AG04450 (cell line): ENCODE measurements at regions not wholly inside any gene's neighbourhood (a gene's known extent, or its start where the extent isn't known, plus 50 kb on each side); places are given as distances from the start of the nearest gene placed in this dataset.
"Not testable (repeated sequence)": the region's sequence is repeated elsewhere in the genome, so short reads cannot be mapped to it uniquely, and the experiment has no call there.

Source experiments
- CTCF ChIA-PET: fragments of 300-600, 350-600 bp; formaldehyde crosslinking; extraction: SDS; loops from one replicate; lab custom pipeline; 2022; ENCODE audit warnings: antibody characterized with exemption, inconsistent platforms; lab: Charles Lee
- POLR2A ChIA-PET: fragments of 350-600 bp; formaldehyde crosslinking; extraction: SDS; loops from one replicate; lab custom pipeline; 2021; ENCODE audit warnings: antibody characterized with exemption, inconsistent platforms; lab: Yijun Ruan, JAX
- DNase-seq: peaks from one replicate; pipeline ENCODE4 v3.0.0-alpha.2; 2011; ENCODE audit warnings: low read depth, low spot score
- H3K27ac ChIP-seq: one replicate; pipeline ENCODE4 v1.5.1; 2012; ENCODE audit warnings: low read depth, low read length, control low read depth
- H3K27me3 ChIP-seq: one replicate; pipeline ENCODE4 v1.6.0; 2012; ENCODE audit warnings: low read length; ENCODE audit not compliant: control insufficient read depth, insufficient read depth
- H3K4me3 ChIP-seq: 2 replicates; pipeline ENCODE4 v1.5.1; 2011; ENCODE audit warnings: mild to moderate bottlenecking, low read depth, low read length, control low read depth
- H3K9me3 ChIP-seq: 2 replicates; pipeline ENCODE4 v1.5.1; 2012; ENCODE audit warnings: low read length; ENCODE audit not compliant: control insufficient read depth, insufficient read depth
- TF ChIP-seq, protein P1 (sequence below): IDR thresholded peaks from 2 replicates; pipeline ENCODE4 v1.5.1; 2011; ENCODE audit warnings: low read depth, low read length, control low read depth, inconsistent platforms

DNA sequence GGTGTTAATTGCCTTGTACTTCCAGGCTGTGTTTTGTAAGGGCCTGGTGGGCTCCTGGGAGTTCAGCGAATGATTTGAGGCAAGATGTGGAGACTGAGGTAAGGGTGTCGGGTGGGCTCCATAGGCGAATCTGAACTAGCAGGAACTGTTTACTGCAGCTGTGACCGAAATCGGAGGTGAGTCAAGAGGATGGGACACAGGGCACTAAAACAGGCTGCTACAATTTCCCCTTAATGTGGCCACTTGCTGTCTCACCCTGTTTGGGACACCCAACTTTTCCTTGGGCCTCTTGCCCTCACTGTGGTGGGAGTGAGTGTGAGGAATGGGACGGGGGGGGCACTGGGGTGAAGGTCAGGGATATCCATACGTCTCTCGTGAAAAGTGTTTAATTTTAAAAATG, 53.9 kb upstream of the MCUR1 start:
- TF ChIP-seq, protein P1, sequence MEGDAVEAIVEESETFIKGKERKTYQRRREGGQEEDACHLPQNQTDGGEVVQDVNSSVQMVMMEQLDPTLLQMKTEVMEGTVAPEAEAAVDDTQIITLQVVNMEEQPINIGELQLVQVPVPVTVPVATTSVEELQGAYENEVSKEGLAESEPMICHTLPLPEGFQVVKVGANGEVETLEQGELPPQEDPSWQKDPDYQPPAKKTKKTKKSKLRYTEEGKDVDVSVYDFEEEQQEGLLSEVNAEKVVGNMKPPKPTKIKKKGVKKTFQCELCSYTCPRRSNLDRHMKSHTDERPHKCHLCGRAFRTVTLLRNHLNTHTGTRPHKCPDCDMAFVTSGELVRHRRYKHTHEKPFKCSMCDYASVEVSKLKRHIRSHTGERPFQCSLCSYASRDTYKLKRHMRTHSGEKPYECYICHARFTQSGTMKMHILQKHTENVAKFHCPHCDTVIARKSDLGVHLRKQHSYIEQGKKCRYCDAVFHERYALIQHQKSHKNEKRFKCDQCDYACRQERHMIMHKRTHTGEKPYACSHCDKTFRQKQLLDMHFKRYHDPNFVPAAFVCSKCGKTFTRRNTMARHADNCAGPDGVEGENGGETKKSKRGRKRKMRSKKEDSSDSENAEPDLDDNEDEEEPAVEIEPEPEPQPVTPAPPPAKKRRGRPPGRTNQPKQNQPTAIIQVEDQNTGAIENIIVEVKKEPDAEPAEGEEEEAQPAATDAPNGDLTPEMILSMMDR: no peak
- no peak overlapping the region for H3K27ac ChIP-seq
- CTCF ChIA-PET: no interaction called here
- no peak overlapping the region for H3K4me3 ChIP-seq
- no peaks in the 10 kb centered on the region; the same call in 1 of the 2 replicates for H3K9me3 ChIP-seq
- POLR2A ChIA-PET: no interaction called here
- DNase-seq: no peak
- peaks cover 15% of the 10 kb centered on the region for H3K27me3 ChIP-seq

DNA sequence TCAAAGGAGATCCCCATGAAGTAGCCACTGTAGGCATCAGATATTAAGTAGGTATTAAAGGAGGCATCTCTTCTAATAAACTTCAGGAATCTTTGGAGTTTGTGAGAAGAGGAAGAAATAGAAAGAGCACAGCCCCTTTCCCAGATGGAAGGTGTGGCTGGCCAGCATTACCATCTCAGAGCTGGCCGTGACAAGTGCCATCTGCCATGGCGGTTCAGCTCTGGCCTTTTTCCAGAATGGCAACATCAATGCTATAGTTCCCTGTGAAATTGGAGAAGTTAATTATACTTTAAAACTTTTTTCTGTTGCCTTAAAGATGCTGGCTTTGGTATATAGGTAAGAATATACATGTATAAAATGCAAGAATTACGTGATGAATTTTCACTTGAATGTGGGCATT, 51.9 kb upstream of the MCUR1 start:
- peaks cover 15% of the 10 kb centered on the region for H3K27me3 ChIP-seq
- ChIA-PET POLR2A (no interaction called here), CTCF (no interaction called here)
- TF ChIP-seq, protein P1: no peak
- H3K4me3 ChIP-seq: no peak overlapping the region
- no peak for DNase-seq
- no peaks in the 10 kb centered on the region for H3K9me3 ChIP-seq
- no peak overlapping the region for H3K27ac ChIP-seq

DNA sequence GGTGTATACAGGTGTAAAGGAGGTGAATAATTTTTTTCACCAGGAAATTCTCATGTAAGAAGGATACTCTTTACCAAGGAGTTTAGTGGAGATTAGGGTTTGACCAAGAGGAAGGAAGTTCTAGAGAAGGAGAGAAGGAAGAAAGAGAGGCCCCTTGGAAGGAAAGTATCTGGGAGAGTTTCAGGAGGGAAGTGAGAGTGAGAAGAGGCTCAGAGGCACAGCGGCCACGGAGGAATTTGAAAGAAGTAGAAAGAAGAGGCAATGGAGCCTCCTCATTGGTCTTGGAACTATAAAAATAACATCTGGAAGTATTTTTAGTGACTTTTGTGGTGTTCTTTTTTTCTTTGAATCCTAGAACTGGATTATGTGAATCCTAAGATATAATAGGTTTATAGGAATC, 50.8 kb upstream of the MCUR1 start:
- no peak overlapping the region for H3K4me3 ChIP-seq
- DNase-seq: no peak
- ChIA-PET POLR2A (no interaction called here), CTCF (no interaction called here)
- peaks cover 16% of the 10 kb centered on the region for H3K27me3 ChIP-seq
- H3K9me3 ChIP-seq: peaks cover 4% of the 10 kb centered on the region
- H3K27ac ChIP-seq: no peak overlapping the region
- TF ChIP-seq, protein P1: no peak

DNA sequence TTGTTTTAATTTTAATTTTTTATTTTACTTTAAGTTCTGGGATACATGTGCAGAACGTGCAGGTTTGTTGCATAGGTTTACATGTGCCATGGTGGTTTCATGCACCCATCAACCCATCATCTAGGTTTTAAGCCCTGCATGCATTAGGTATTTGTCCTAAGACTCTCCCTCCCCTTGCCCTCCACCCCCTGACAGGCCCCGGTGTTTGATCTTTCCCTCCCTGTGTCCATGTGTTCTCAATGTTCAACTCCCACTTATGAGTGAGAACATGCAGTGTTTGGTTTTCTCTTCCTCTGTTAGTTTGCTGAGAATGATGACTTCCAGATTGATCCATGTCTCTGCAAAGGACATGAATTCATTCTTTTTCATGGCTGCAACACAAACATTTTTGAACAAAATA, 50.3 kb upstream of the MCUR1 start:
- peaks cover 18% of the 10 kb centered on the region for H3K27me3 ChIP-seq
- CTCF ChIA-PET: interaction anchor here (1.0 kb wide), 1 partner anchor 44 kb away, joined by 3 read pairs; no protein-coding TSS in a partner anchor
- H3K4me3 ChIP-seq, DNase-seq, H3K27ac ChIP-seq, H3K9me3 ChIP-seq, POLR2A ChIA-PET: not testable (repeated sequence)
